GM19468 (cell line): ENCODE measurements at regions not wholly inside any gene's neighbourhood (a gene's known extent, or its start where the extent isn't known, plus 50 kb on each side); places are given as distances from the start of the nearest gene placed in this dataset.
"Not testable (repeated sequence)": the region's sequence is repeated elsewhere in the genome, so short reads cannot be mapped to it uniquely, and the experiment has no call there.

Source experiments
- ATAC-seq: cut with Tn5 transposase; IDR thresholded peaks from one replicate; pipeline ENCODE4 v1.9.1; 2021; ENCODE audit warnings: mild to moderate bottlenecking, moderate library complexity, moderate number of reproducible peaks; ENCODE audit not compliant: unreplicated experiment; ENCODE audit errors: extremely low read depth

DNA sequence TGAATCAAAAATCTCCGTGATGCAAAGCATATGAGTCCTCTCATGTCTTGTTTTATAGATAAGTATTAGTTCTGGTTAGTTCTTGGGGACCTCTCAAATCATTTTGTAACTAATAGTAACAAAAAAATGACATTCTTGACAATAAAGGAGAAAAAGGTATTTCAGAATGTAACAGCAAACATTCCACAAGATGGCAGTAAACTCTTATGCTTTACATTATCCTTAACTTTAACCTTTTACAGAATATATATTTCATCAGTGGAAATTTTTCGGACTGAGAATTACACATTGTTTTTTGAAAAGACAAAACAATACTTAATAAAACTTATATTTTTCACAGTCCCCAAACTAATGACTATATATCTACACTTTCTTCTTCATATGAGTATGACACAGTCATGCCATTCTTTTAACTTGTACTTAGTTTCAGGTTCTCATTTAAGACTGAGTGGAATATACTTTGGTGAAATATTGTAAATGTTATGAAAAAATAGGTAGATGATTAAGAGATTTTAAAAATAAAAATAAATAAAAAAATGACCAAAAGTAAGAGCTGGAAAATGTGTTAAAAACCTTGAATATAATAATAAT lies 142.9 kb upstream of the NXPH2 start:
- ATAC-seq: no peak

DNA sequence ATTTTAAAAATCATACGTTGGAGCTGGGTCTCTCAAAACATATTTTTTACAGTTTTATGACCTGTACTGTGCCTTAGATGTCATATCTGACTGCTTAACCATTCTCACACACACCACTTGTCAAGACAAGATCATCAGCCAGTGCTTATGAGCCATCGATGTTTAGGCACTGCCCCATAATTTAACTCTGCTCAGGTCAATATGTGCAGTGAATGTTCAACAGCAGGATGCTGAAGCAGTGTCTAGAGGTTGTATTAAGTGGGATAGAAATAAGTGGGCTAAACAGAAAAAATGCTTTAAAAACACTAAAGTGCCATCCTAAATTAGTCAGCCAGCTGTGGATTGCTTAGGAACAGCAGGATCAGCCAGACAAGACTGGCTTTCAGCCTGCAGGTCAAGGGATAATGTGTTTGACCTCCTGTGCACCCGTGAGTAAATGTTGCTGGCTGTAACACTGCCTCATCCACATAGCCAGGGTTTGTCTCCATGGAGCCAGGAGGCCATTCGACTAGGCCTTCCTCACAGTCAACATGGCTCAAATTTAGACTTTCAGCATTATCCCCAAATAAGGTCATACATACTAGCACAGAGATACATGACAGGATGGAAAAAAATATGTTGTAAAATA lies 139.0 kb upstream of the NXPH2 start:
- no peak for ATAC-seq

DNA sequence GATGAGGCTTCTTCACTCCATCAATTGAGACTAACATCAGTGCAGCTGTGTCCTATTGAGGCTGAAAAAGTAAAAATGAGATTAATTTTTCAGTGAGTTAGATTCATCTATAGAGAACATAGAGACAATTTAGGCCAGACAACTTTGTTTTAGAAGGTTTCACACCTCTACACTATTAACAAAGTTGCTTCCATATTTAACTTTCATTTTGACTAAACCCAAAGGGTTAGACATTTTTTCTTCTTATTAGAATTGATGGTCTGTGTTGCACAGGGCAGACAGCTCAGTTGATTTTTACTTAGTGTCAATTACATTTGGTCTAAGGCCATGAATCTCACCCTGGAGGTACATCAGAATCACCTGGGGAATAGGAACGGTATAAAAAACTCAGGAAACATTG lies 130.2 kb upstream of the NXPH2 start:
- no peak for ATAC-seq

DNA sequence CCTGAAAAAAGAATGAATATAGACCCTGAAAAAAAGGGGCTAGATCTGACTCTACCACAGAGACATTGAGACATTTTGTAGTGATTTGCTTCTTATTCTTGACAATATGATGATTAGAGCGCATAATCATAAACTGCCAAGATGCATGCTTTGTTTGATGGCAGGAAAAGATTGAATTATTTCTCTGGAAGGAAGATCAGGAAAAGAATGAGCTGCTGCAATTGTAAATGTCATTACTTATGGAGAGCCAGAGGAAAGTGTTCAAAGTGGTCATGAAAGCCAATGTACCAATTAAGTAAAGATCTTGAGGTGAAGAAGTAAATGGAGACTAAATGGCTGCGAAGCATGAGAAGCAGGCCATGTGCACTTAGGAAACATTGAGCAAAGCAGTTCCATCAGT lies 126.4 kb upstream of the NXPH2 start:
- no peak for ATAC-seq

DNA sequence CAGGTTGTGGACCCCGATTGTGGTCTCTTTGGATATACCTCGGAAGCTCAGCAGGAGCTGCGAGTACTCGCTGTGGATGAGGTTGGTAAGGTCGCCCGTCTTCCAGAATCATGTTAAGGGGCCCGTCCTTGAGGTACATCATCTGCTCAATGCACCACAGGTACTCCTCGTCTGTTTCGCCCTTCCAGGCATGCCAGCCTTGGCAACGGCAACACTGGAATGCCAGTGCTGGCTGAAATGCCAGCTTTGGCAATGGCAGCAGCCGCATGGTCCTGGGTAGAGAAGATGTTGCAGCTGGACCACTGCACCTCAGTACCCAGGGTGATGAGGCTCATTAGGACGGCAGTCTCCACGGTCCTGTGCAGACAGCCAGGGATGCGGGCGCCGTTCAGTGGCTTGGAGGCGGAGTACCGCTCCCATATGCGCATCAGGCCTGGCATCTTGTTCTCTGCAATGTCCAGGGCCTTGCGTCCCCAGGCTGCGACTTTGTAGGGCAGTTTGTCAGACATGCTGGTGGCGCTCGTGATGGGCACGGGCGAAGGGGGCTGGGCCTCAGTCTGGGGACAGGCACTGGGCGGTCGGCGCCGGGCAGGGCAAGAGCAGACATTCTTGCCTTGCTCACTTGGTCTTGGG lies 122.2 kb upstream of the NXPH2 start:
- no peak for ATAC-seq

DNA sequence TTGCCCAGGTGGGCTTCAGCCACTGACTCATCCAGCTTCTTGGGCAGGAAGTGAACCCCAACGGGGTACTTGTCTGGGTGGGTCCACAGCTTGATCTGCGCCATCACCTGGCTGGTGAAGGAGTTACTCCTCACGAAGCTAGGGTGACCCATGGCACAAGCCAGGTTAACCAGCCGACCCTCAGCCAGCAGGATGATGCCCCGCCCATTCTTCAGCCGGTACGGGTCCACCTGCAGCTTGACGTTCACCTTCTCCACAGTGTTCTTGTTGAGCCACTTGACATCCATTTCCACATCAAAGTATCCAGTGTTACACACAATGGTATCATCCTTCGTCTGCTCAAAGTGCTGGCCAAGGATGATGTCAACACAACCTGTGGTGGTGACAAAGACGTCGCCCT lies 121.3 kb upstream of the NXPH2 start:
- no peak for ATAC-seq

DNA sequence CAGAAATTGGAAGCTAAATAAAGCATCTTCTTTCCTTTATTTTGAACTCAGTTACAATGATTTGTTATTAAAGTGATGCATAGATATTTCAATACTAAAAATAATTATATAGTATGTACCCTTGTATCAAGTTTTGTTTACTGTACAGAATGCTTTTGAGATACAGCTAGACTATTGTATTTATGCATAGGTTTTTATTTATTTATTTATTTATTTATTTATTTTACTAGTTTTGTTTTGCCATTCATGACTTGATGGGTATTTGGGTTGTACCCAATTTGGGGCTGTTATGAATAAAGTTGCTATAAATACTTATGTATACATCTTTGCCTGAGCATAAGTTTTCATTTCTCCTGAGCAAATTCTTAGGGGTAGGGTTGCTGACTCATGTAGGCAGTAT lies 118.7 kb upstream of the NXPH2 start:
- ATAC-seq: no peak

DNA sequence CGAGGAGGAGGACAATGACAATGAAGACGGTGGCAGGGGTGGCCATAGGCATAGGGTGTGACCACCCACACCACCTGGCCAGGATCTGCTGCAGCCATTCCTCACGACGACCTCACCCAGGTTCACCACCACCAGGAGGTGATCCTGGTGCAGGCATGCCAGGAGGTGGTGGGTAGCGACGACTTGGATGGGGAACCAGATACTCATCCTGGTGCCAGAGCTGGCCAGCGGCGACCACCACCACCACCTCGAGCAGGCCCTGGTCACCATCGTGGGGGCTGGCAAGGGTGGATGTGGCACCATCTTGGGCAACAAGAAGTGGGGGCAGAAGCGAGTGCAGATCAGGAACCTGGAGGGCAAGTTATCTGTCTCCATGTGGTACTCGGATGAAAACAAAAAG lies 117.1 kb upstream of the NXPH2 start:
- ATAC-seq: no peak

DNA sequence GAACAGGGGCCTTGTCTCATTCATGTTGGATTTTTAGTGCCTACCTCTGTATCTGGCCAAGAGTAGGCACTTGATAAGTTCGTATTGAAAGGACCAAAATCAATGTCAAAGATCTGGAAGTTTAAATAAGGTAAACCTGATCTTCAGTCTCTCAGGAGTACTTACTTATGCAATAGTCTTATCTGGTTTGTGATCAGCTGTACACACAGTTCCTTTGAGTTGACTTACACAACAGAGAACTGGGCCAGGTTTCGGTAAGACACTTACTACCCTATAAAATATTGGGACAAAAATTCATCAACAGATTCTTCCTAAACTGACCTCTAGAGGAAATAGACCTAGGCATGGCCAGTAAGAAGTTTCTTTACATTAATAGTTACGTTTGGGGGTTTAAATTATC lies 113.6 kb upstream of the NXPH2 start:
- no peak for ATAC-seq

DNA sequence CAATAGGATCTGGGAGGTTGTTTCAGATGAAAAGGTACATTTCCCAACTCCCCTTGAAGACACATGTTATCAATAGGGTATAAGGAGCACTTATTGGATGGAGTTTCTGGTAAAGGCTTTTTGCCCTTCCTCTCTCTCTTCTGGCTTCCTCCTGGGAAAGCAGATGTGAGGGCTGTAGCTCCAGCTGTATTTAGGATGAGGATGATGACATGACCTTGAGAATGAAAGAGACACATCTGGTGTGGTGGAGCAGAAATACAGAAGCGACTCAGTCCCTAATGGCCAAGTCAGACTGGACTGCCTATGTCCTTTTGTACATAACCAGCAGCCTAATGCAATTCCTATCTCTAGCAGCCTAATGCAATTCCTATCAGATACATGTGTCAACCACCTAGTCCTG lies 100.9 kb upstream of the NXPH2 start:
- ATAC-seq: no peak

DNA sequence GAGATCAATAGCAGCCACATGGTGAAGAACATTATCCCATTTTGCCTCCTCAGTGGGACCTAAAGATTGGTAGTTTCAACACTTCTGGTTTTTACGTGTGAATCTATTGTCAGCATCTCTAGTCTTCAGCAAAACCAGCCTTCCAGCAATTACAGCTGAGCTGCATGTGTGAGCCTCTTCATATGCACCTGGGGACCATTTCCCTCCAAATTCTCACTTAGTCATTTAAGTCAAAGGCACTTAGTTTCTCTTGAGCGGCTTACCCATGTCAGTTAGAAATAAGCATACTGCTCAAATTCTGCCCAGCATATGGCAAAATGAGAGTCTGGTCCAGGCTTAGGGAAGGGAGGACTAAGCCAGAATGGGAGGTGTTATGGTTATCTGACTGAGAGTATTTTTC lies 99.7 kb upstream of the NXPH2 start:
- no peak for ATAC-seq

DNA sequence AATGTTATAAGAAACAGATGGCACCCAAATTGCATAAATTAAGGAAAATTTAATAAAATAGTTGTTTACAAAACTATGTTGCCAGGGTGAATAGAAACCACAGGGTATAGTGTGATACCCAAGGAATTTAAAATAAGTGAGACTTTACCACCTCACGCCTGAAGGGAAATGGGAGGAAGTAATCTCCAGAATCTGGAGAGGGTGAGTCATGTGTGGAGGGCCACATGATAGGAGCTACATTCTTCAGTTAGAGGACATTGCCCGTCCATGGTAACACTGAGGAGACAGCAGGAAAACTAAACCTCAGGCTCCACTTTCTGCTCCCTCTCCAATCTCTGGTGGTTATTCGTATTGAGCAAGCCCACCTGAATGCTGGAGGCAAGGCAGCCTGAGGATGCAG lies 97.2 kb upstream of the NXPH2 start:
- ATAC-seq: no peak

DNA sequence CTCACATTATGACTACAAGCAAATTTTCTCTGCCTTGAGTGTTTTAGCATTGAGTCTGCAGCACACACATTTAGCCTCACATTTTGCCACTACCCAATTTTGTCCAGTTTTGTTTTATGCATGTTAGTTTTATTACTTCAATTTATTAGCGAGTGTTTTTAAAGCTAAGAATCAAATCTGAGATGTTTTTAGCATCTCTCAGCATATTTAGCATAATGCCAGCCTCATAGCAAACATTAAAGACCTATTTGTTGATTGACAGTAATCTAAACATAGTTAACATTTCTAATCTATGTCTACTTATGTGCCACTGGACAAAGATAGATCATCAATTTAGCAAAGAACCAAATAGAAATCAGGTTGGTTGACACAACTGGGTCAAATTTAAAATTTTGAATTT lies 94.1 kb upstream of the NXPH2 start:
- no peak for ATAC-seq

DNA sequence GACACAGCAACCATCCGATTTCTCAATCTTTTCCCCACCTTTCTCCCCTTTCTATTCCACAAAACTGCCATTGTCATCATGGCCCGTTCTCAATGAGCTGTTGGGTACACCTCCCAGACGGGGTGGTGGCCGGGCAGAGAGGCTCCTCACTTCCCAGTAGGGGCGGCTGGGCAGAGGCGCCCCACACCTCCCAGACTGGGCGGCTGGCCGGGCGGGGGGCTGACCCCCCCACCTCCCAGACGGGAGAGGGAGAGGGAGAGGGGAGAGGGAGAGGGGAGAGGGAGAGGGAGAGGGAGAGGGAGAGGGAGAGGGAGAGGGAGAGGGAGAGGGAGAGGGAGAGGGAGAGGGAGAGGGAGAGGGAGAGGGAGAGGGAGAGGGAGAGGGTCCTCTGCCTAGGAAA lies 91.9 kb upstream of the NXPH2 start:
- not testable (repeated sequence) for ATAC-seq

DNA sequence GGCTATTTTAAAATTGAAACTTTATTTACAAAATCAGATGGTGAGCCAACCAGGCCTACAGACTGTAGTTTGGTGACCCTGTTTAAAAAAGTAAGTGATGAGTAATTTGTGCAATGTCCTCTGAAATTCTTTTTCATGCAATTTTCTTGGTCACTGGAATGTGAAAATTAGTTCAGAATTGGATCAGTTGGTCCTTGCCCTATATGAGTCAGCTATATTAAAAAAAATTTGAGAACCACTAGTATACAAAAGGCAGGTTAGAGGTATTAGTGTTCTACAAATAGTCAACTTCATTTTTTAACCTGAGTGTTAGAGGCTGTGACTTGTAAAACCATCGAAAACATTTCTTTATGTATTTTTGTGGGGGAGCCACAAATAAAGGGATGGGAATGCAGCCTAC lies 91.1 kb upstream of the NXPH2 start:
- ATAC-seq: no peak

DNA sequence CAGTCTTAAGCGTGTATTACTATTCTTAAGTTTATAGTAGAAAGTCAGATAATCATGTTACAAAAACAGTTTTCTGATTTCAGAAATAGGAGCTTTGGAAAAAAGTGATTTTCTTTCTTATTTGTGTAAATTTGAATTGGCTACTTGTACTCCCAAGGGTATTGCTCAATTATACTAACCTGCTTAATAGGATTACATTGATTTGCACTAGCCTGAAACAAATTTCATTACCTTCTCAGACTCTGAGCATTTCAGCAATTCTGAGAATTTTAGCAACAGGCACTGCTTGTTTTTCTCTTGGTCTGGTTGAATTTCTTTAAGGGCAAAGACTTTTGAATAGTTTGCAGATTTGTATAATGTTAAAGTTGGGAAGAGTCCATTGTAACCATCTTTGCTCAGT lies 87.2 kb upstream of the NXPH2 start:
- no peak for ATAC-seq

DNA sequence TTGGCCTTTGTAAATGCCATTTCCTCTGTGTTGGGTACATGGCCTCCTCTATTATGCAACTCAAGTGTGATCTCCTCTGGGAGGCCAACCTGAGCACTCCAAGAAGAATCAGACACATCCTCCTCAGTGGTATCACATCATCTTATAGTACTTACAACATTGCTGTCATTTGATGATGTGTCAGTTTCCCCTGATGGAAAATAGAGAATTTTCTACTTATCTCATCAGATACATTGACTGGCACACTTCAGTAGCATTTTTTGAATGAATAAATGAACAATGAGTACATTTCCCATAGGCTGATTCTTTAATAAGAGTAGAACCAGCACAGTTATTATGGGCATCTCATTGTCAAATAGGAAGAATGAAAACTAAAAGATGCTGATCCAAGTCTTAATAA lies 86.6 kb upstream of the NXPH2 start:
- ATAC-seq: no peak

DNA sequence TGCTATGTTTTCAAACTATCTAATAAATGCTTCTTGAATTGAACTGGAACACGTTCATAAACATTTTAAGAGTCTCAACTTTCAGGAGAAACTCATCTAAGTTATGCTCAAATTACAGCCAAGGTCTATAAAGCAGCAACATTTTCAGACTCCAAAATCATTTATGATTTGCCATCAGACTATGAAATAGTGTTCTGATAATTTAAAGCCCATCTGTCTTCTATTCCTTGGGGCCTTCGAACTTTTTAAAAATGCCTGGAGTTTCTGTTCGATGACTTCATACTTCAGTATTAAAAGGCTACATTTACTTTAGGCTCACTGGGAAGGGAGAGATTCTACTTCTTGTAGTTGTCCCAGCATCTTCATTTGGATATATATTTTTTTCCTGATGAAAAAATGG lies 73.6 kb upstream of the NXPH2 start:
- no peak for ATAC-seq

DNA sequence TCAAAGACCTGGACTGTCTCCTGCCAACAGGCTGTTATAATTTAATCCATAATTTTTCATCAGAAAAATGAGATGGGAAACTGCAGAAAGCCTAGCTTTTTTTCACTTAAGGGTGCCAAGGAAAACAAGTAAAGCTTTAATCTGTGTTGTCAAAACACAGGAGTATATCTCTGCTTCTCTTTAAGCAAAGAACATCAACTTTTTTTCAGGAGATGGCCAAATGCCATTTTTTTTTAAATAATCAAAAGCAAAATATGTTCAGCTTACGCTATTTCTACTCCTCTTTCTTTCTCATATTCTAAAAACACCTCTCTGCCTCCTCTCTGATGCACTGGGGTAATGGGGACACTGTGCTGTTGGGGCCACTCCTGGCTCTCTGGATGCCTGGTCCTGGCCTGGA lies 73.1 kb upstream of the NXPH2 start:
- no peak for ATAC-seq

DNA sequence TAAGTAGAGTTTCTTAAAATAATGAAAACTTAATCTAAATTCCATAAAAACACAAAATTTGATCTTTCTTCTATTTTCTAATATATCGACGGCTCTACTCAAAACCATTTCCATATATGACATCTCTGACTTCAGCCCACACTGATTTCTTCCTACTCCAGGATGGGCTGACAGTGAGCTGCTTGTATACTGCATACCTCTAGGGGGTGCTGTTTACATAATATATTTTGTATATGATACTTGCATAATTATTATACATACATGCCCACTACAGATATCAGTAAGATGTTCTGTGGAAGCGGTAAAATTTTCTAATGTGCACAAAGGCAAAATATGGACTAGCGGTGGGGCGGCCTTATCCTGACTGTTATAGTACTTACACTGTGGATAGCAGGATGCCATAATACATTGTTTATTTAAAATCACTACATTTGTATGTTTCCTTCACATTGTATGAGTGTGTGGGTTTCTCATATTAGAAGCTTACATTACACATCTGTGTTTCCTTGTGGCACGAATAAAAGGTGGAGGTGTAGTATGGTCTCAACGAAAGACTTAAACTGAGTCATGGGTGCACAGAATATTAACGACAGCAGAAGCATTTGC lies 66.1 kb upstream of the NXPH2 start:
- peak; percentile 68 for ATAC-seq

DNA sequence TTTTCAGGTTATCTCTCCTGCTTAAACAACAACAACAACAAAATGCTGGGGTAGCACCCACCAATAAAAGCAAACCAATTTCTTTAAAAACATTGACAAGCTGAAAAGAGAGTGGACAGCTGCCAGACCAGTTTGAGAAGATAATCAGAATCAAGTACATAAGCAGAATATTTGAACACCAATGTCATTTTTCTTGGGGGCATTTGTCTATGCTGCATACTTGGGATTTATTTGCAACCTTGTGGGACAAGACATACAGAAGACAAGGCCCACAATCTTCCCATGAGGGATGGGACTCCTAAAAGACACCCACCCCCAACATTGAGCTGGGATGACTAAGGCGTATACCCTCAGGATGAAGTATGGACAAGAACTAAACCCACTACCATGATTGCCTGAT lies 62.2 kb upstream of the NXPH2 start:
- ATAC-seq: no peak

DNA sequence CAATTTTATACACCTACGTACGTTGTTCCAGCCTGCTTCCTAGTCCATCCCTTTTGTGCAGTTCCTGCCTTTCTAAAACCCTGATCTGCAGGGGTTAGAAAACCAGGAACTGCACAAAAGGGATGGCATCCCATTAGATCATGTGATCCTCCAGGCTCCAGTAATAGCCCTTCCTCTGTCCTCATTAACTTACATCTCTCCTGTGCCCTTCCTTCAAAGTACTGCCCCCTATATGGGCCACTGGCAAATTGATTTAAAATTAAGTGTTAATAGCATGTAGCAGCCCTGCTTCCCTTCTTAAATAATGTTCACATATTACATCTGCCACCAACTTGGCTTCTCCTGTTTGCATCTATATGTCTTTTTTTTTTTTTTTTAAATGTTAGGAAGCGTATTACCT lies 61.3 kb upstream of the NXPH2 start:
- ATAC-seq: no peak
